HG03060 (cell line): ENCODE measurements at regions not wholly inside any gene's neighbourhood (a gene's known extent, or its start where the extent isn't known, plus 50 kb on each side); places are given as distances from the start of the nearest gene placed in this dataset.

Source experiments
- ATAC-seq: cut with Tn5 transposase; IDR thresholded peaks from one replicate; pipeline ENCODE4 v1.9.1; 2021; ENCODE audit warnings: low read depth, moderate number of reproducible peaks; ENCODE audit not compliant: unreplicated experiment

GRCh38 chr13:88526186-88526852 lies 855.1 kb downstream of the SLITRK5 start:
- ATAC-seq = no peak

GRCh38 chr13:88526853-88527215 lies 855.7 kb downstream of the SLITRK5 start:
- no peak for ATAC-seq

GRCh38 chr13:88541994-88542393 lies 870.8 kb downstream of the SLITRK5 start:
- no peak for ATAC-seq

GRCh38 chr13:88544836-88545235 lies 873.7 kb downstream of the SLITRK5 start:
- no peak for ATAC-seq

- ATAC-seq = no peak
These were observed 881.8 kb downstream of the SLITRK5 start for GRCh38 chr13:88552966-88553365.

GRCh38 chr13:88565566-88565965 lies 894.4 kb downstream of the SLITRK5 start:
- ATAC-seq = no peak

- no peak for ATAC-seq
These were observed 914.7 kb downstream of the SLITRK5 start for GRCh38 chr13:88585861-88586260.

- ATAC-seq = no peak
These were observed 915.1 kb downstream of the SLITRK5 start for GRCh38 chr13:88586263-88586662.

GRCh38 chr13:88590574-88590973 lies 919.4 kb downstream of the SLITRK5 start:
- no peak for ATAC-seq

- no peak for ATAC-seq
These were observed 920.9 kb downstream of the SLITRK5 start for GRCh38 chr13:88592105-88592504.

GRCh38 chr13:88601949-88602348 lies 930.8 kb downstream of the SLITRK5 start:
- ATAC-seq = no peak

GRCh38 chr13:88602786-88603777 lies 931.9 kb downstream of the SLITRK5 start:
- ATAC-seq = no peak

GRCh38 chr13:88617176-88617575 lies 946.0 kb downstream of the SLITRK5 start:
- ATAC-seq = no peak

GRCh38 chr13:88622362-88622973 lies 951.3 kb downstream of the SLITRK5 start:
- ATAC-seq = no peak

- no peak for ATAC-seq
These were observed 952.0 kb downstream of the SLITRK5 start for GRCh38 chr13:88623150-88623549.

- ATAC-seq = no peak
These were observed 955.9 kb downstream of the SLITRK5 start for GRCh38 chr13:88627071-88627470.

- ATAC-seq = no peak
These were observed 957.7 kb downstream of the SLITRK5 start for GRCh38 chr13:88628882-88629281.

- ATAC-seq = no peak
These were observed 966.8 kb downstream of the SLITRK5 start for GRCh38 chr13:88637935-88638334.

- ATAC-seq = no peak
These were observed 972.1 kb downstream of the SLITRK5 start for GRCh38 chr13:88643233-88643632.

GRCh38 chr13:88648598-88649373 lies 977.6 kb downstream of the SLITRK5 start:
- ATAC-seq = no peak

- ATAC-seq = no peak
These were observed 978.7 kb downstream of the SLITRK5 start for GRCh38 chr13:88649855-88650254.
